RWPE2 (cell line): ENCODE measurements at regions not wholly inside any gene's neighbourhood (a gene's known extent, or its start where the extent isn't known, plus 50 kb on each side); places are given as distances from the start of the nearest gene placed in this dataset.

ENCODE experiments used
- ATAC-seq: fragments of 200-7000 bp; cut with Tn5 transposase; 3 replicates; pipeline ENCODE4 v1.9.1; 2021; ENCODE audit warnings: low read depth
- DNase-seq: peaks from one replicate; pipeline ENCODE4 v3.0.0-alpha.2; 2020; ENCODE audit warnings: low spot score
- H3K27ac ChIP-seq: fragments of 450-650 bp; 2 replicates; pipeline ENCODE4 v1.5.1; 2017; ENCODE audit warnings: mild to moderate bottlenecking; ENCODE audit not compliant: poor library complexity, severe bottlenecking
- H3K27me3 ChIP-seq: fragments of 250-450 bp; sonication (Bioruptor Pico); 2 replicates; pipeline ENCODE4 v1.5.1; 2021; ENCODE audit warnings: mild to moderate bottlenecking, moderate library complexity; ENCODE audit not compliant: insufficient read depth, poor library complexity, severe bottlenecking
- H3K36me3 ChIP-seq: fragments of 250-450 bp; sonication (Bioruptor Pico); 2 replicates; pipeline ENCODE4 v1.5.1; 2020; ENCODE audit warnings: low read depth, mild to moderate bottlenecking, moderate library complexity
- H3K4me1 ChIP-seq: fragments of 250-450 bp; sonication (Bioruptor Pico); 2 replicates; pipeline ENCODE4 v1.5.1; 2021; ENCODE audit warnings: mild to moderate bottlenecking, moderate library complexity; ENCODE audit not compliant: insufficient read depth, poor library complexity, severe bottlenecking
- H3K4me3 ChIP-seq: fragments of 250-450 bp; sonication (Bioruptor Pico); 2 replicates; pipeline ENCODE4 v1.5.1; 2021; ENCODE audit warnings: mild to moderate bottlenecking, moderate library complexity; ENCODE audit not compliant: severe bottlenecking
- H3K9me3 ChIP-seq: fragments of 250-450 bp; sonication (Bioruptor Pico); 2 replicates; pipeline ENCODE4 v1.5.1; 2021; ENCODE audit warnings: mild to moderate bottlenecking, moderate library complexity; ENCODE audit not compliant: severe bottlenecking
- TF ChIP-seq, protein P1 (sequence below): fragments of 450-650 bp; IDR thresholded peaks from one replicate; pipeline ENCODE4 v1.5.1; 2017; ENCODE audit warnings: mild to moderate bottlenecking, moderate library complexity; ENCODE audit not compliant: poor library complexity, severe bottlenecking

DNA sequence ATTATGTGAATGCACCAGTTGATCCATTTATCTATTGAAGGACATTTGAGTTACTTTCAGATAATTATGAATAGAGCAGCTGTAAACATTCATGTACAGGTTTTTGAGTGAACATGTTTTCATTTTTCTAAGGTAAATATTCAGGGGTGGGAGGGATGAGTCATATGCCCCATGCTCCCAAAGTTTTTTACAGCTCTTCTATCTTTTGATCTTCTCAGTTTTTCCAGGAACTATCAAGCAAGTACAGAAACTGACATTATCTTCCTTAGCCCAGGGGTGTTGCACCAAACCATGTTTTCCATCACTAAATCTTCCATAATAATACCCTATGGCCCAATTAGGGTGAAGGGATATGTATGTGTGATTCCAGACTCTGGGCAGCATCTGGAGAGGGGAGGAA, 384.5 kb downstream of the EMP1 start:
- no peak overlapping the region for H3K4me3 ChIP-seq
- DNase-seq = no peak
- H3K9me3 ChIP-seq = no peaks in the 10 kb centered on the region
- no peaks in the 10 kb centered on the region for H3K36me3 ChIP-seq
- ATAC-seq = no peak
- no peaks in the 10 kb centered on the region for H3K27me3 ChIP-seq
- no peaks in the 10 kb centered on the region for H3K4me1 ChIP-seq
- no peak overlapping the region for H3K27ac ChIP-seq
- TF ChIP-seq, protein P1, sequence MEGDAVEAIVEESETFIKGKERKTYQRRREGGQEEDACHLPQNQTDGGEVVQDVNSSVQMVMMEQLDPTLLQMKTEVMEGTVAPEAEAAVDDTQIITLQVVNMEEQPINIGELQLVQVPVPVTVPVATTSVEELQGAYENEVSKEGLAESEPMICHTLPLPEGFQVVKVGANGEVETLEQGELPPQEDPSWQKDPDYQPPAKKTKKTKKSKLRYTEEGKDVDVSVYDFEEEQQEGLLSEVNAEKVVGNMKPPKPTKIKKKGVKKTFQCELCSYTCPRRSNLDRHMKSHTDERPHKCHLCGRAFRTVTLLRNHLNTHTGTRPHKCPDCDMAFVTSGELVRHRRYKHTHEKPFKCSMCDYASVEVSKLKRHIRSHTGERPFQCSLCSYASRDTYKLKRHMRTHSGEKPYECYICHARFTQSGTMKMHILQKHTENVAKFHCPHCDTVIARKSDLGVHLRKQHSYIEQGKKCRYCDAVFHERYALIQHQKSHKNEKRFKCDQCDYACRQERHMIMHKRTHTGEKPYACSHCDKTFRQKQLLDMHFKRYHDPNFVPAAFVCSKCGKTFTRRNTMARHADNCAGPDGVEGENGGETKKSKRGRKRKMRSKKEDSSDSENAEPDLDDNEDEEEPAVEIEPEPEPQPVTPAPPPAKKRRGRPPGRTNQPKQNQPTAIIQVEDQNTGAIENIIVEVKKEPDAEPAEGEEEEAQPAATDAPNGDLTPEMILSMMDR = no peak

DNA sequence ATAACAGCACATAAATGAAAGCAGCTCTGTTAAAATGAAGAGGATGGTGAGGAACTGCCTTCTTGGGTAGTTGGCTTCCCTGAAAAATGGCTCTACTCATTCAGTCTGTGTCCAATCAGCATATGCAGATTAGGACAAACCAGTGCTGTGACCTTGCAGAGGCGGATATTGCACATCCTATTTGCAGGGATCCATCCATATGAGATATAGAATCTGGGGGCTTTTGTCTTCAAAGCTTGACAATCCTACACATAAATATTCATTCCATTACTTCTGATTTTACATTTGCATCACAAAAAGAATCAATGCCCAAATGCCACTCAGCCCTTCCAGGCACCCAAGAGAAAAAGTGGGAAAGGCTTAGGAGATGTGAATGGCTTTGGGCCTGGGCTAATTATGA, 383.7 kb downstream of the EMP1 start:
- Histone ChIP-seq H3K9me3 (no peaks in the 10 kb centered on the region), H3K4me1 (no peaks in the 10 kb centered on the region), H3K27ac (no peak overlapping the region), H3K4me3 (no peak overlapping the region), H3K27me3 (no peaks in the 10 kb centered on the region), H3K36me3 (no peaks in the 10 kb centered on the region)
- TF ChIP-seq, protein P1 = no peak
- no peak for ATAC-seq
- DNase-seq = no peak

DNA sequence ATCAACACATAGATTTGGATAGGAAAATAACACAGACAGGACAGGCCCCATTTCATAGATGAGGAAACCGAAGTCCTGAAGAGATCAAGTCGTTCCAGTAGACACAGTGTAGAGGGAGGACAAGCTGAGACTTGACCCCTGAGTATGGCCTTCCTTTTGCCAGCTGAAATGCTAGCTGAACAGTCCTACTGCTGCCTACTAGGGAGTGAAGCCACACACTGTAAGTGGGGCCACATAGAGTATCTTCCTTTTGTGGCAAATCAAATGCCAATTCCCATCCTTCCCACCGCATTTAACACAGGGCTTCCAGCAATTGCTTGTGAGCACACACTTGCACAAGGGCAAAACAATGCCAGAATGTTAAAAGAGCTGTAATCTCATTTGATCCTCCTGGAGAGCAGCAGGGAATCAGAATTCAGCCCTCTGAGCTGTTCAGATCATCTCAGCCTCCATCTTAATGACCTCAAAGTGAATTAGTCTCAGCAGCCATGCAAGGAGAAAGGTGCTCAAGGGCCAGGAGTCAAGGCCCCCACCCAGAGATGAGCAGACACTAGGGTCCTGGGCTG, 380.5 kb downstream of the EMP1 start:
- no peak for ATAC-seq

DNA sequence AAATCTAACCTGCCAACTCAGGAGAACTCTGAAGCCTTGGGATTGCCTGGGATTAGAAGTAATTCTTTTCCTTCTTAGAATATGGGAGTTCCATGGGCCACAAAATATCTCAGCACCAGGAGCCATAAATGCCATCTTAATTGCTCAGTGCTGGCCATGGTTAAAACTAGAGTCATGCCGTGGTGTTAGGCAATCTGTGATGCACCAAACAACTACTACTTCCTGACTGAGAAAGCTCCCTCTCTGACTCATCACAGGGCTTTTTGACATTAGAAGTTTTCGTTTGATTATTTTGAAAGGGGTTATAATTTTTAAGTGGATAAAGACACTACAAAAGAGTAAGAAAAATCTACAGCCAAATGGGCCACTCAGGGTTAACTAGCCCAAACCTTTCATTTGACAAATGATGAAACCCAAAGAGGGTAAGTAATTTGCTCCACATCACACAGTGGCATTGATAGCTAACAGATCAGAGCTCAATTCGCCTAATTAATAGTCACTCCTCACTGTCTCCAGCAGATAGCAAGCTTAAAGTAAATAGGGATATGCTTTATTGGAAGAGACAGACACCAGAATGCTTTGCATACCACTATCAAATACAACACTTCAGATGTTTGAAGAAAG, 377.3 kb downstream of the EMP1 start:
- DNase-seq (no peak), ATAC-seq (peak; percentile 82)
- H3K4me1 ChIP-seq = no peaks in the 10 kb centered on the region
- H3K27ac ChIP-seq = no peak overlapping the region
- H3K9me3 ChIP-seq = no peaks in the 10 kb centered on the region
- H3K36me3 ChIP-seq = no peaks in the 10 kb centered on the region
- H3K27me3 ChIP-seq = no peaks in the 10 kb centered on the region
- TF ChIP-seq, protein P1 = no peak
- H3K4me3 ChIP-seq = no peak overlapping the region

More for the DNA sequence above, 380.5 kb downstream of the EMP1 start:
- H3K36me3 ChIP-seq = no peaks in the 10 kb centered on the region
- no peaks in the 10 kb centered on the region for H3K9me3 ChIP-seq
- TF ChIP-seq, protein P1 = no peak
- H3K4me3 ChIP-seq = no peak overlapping the region
- no peaks in the 10 kb centered on the region for H3K27me3 ChIP-seq
- DNase-seq = no peak
- no peak overlapping the region for H3K27ac ChIP-seq
- H3K4me1 ChIP-seq = no peaks in the 10 kb centered on the region

DNA sequence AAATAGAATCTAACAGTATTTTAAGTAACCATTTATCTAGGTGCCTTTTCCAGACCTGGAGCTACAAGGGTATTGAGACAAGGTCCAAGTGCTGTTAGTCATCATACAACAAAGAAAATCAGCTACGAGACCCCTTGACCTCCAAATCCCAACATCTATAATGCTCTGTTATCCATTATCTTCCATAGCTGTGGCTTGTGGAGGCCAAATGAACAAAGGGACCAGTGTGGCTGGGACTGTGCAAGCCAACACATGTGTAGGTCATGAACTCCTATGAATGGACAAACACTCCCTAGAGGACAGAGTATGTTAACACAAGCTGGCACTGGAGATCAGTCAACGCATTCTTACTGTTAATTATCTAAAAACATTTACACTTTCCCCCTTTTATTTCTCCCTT, 374.5 kb downstream of the EMP1 start:
- Histone ChIP-seq H3K27me3 (no peaks in the 10 kb centered on the region), H3K9me3 (no peaks in the 10 kb centered on the region), H3K27ac (no peak overlapping the region), H3K4me1 (no peaks in the 10 kb centered on the region), H3K36me3 (no peaks in the 10 kb centered on the region), H3K4me3 (no peak overlapping the region)
- TF ChIP-seq, protein P1 = no peak
- ATAC-seq = no peak
- DNase-seq = no peak
